GM13976 (cell line): ENCODE measurements at regions not wholly inside any gene's neighbourhood (a gene's known extent, or its start where the extent isn't known, plus 50 kb on each side); places are given as distances from the start of the nearest gene placed in this dataset.

Experiments used
- DNase-seq: peaks from one replicate; pipeline ENCODE4 v3.0.0; 2012; ENCODE audit warnings: low spot score
- CTCF ChIP-seq: IDR thresholded peaks from 2 replicates; pipeline ENCODE4 v1.5.1; 2012; ENCODE audit warnings: borderline replicate concordance, mild to moderate bottlenecking; ENCODE audit not compliant: insufficient read depth; ENCODE audit errors: extremely low read depth, missing control alignments, control extremely low read depth
- in situ Hi-C: fragments of 300-500 bp; cut with MboI; formaldehyde crosslinking; loops from one replicate; pipeline ENCODE4 v1.12.0; 2022; ENCODE audit warnings: low sequenced_read_pairs, mixed read lengths, inconsistent platforms; ENCODE audit not compliant: unreplicated experiment

GRCh38 chr6:82691997-82692396 lies 328.4 kb downstream of the TPBG start:
- in situ Hi-C loops, result no loop called here
- DNase-seq, result no peak
- no peak for TF ChIP-seq CTCF

GRCh38 chr6:82693094-82693493 lies 329.5 kb downstream of the TPBG start:
- TF ChIP-seq CTCF, result no peak
- DNase-seq, result no peak
- in situ Hi-C loops, result no loop called here

GRCh38 chr6:82701341-82701740 lies 337.7 kb downstream of the TPBG start:
- no peak for TF ChIP-seq CTCF
- DNase-seq, result no peak
- in situ Hi-C loops, result no loop called here

- no peak for TF ChIP-seq CTCF
- in situ Hi-C loops, result no loop called here
- DNase-seq, result no peak
Observed at GRCh38 chr6:82702574-82702973, 339.0 kb downstream of the TPBG start.

- no peak for TF ChIP-seq CTCF
- in situ Hi-C loops, result no loop called here
Observed at GRCh38 chr6:82703230-82703629, 339.6 kb downstream of the TPBG start.

GRCh38 chr6:82704045-82704444 lies 340.4 kb downstream of the TPBG start:
- TF ChIP-seq CTCF, result no peak
- in situ Hi-C loops, result no loop called here
- no peak for DNase-seq

More at GRCh38 chr6:82703230-82703629, 339.6 kb downstream of the TPBG start:
- DNase-seq, result no peak

- DNase-seq, result no peak
- in situ Hi-C loops, result no loop called here
- no peak for TF ChIP-seq CTCF
Observed at GRCh38 chr6:82705579-82705978, 342.0 kb downstream of the TPBG start.
